K562 (cell line): ENCODE measurements at regions not wholly inside any gene's neighbourhood (a gene's known extent, or its start where the extent isn't known, plus 50 kb on each side); places are given as distances from the start of the nearest gene placed in this dataset.

Source experiments
- ATAC-seq: fragments of 200-7000 bp; cut with Tn5 transposase; 3 replicates; pipeline ENCODE4 v1.9.1; 2020; ENCODE audit warnings: moderate library complexity
- BruUV-seq: library from RNA; stranded (reverse); fragments of 400-500 nt; replicated peaks from 2 replicates; lab custom pipeline; 2021; lab: Mats Ljungman, UMichigan
- CTCF ChIA-PET: fragments of 300-600 bp; formaldehyde crosslinking; extraction: SDS; loops from one replicate; lab custom pipeline; 2021; ENCODE audit warnings: low intra/inter-chr PET ratio; lab: Yijun Ruan, JAX
- POLR2A ChIA-PET: fragments of 300-600, 350-650 bp; sonication (Branson Sonifier 250); formaldehyde crosslinking; extraction: SDS; loops from one replicate; lab custom pipeline; 2021; ENCODE audit warnings: antibody characterized with exemption, inconsistent platforms; lab: Yijun Ruan, JAX
- DNase-seq, 4 experiments: peaks; one replicate each; pipeline versions ENCODE4 v3.0.0 to v3.0.0-alpha.2; 2011 to 2018; ENCODE audit warnings: low spot score in 3 of 4, mixed read lengths in 3 of 4; ENCODE audit errors: extremely low read depth in 1 of 4
- FAIRE-seq: peaks from 2 replicates; lab custom pipeline; 2011; peaks lifted over from hg19 to GRCh38; lab: Jason Lieb, UNC
- H2AFZ ChIP-seq: 2 replicates; pipeline ENCODE4 v1.6.0; 2011; ENCODE audit warnings: low read depth, low read length, control low read depth, inconsistent platforms
- H3K27ac ChIP-seq: fragments of 200-600 bp; 3 replicates; pipeline ENCODE4 v1.8.0; 2011; ENCODE audit warnings: low read depth, mild to moderate bottlenecking, control low read depth, inconsistent platforms, low read length, moderate library complexity, mixed read lengths; ENCODE audit errors: extremely low read depth
- H3K27me3 ChIP-seq, 2 experiments: fragments of 300-600 bp in 1 of 2; 2 replicates in 1 of 2; 3 replicates in 1 of 2; pipeline versions ENCODE4 v1.6.0 to v1.8.0; 2011; ENCODE audit warnings: inconsistent platforms in 2 of 2, low read length in 2 of 2, mild to moderate bottlenecking in 1 of 2, mixed read lengths in 1 of 2, moderate library complexity in 1 of 2; ENCODE audit not compliant: control insufficient read depth in 2 of 2, insufficient read depth in 2 of 2
- H3K36me3 ChIP-seq: fragments of 300-600 bp; 3 replicates; pipeline ENCODE4 v1.8.0; 2011; ENCODE audit warnings: mild to moderate bottlenecking, low read length, inconsistent platforms; ENCODE audit not compliant: control insufficient read depth, insufficient read depth
- H3K4me1 ChIP-seq, 2 experiments: fragments of 200-600 bp in 1 of 2; replicated peaks in 1 of 2; 2 replicates in 1 of 2; 3 replicates in 1 of 2; pipeline versions ENCODE4 v1.5.1 to v1.8.0; 2011; ENCODE audit warnings: inconsistent platforms in 2 of 2, low read length in 2 of 2, mild to moderate bottlenecking in 1 of 2, mixed read lengths in 1 of 2, moderate library complexity in 1 of 2; ENCODE audit not compliant: control insufficient read depth in 2 of 2, insufficient read depth in 2 of 2
- H3K4me2 ChIP-seq: 2 replicates; pipeline ENCODE4 v1.6.1; 2011; ENCODE audit warnings: low read length, control low read depth, inconsistent platforms, mixed read lengths; ENCODE audit not compliant: insufficient read depth
- H3K4me3 ChIP-seq: fragments of 200-600 bp; sonication (generic), shearing (Covaris generic); 2 replicates; pipeline ENCODE4 v1.5.1; 2016; ENCODE audit warnings: control low read depth, inconsistent platforms
- H3K79me2 ChIP-seq: fragments of 200-600 bp; 3 replicates; pipeline ENCODE4 v1.8.0; 2011; ENCODE audit warnings: low read length, inconsistent platforms; ENCODE audit not compliant: control insufficient read depth, insufficient read depth
- H3K9ac ChIP-seq, 2 experiments: 2 replicates each; pipeline versions ENCODE4 v1.6.0 to v1.6.1; 2011; ENCODE audit warnings: low read depth in 2 of 2, low read length in 2 of 2, control low read depth in 1 of 2, inconsistent platforms in 1 of 2, mild to moderate bottlenecking in 1 of 2, mixed read lengths in 1 of 2; ENCODE audit not compliant: insufficient read depth in 1 of 2
- H3K9me1 ChIP-seq: one replicate; pipeline ENCODE4 v1.6.0; 2011; ENCODE audit warnings: inconsistent platforms, mild to moderate bottlenecking, low read length, moderate library complexity; ENCODE audit not compliant: control insufficient read depth, insufficient read depth
- H3K9me3 ChIP-seq: replicated peaks from 2 replicates; pipeline ENCODE4 v1.5.1; 2011; ENCODE audit warnings: low read depth, low read length, inconsistent platforms; ENCODE audit not compliant: control insufficient read depth, insufficient read depth
- H4K20me1 ChIP-seq: replicated peaks from 2 replicates; pipeline ENCODE4 v1.6.1; 2011; ENCODE audit warnings: low read length, inconsistent platforms, mixed read lengths; ENCODE audit not compliant: control insufficient read depth, insufficient read depth
- ZNF165 ChIP-seq: fragments of 250-450 bp; sonication (Bioruptor Pico); IDR thresholded peaks from 2 replicates; pipeline ENCODE4 v1.4.0; 2020; ENCODE audit warnings: borderline replicate concordance
- WGBS: fragments of 100-300 bp; shearing (Covaris generic); methylation state at CpG from one replicate; pipeline ENCODE4 v1.1.6; 2016; ENCODE audit warnings: low coverage, mixed read lengths; ENCODE audit not compliant: insufficient coverage; ENCODE audit errors: missing lambda C conversion rate; 5-methylcytosine and 5-hydroxymethylcytosine counted together
- in situ Hi-C: fragments of 300-500 bp; cut with MboI; formaldehyde crosslinking; loops from 4 replicates; pipeline ENCODE4 v1.15.0; 2018; ENCODE audit warnings: inconsistent platforms, mixed read lengths
- intact Hi-C: fragments of 100-400 bp; cut with micrococcal nuclease; formaldehyde crosslinking; loops from 2 replicates; pipeline ENCODE4 v1.14.2; 2022
- TF ChIP-seq, protein P1 (sequence below): fragments of 450-650 bp; IDR thresholded peaks from 2 replicates; pipeline ENCODE4 v1.6.1; 2016; ENCODE audit warnings: low read depth

DNA sequence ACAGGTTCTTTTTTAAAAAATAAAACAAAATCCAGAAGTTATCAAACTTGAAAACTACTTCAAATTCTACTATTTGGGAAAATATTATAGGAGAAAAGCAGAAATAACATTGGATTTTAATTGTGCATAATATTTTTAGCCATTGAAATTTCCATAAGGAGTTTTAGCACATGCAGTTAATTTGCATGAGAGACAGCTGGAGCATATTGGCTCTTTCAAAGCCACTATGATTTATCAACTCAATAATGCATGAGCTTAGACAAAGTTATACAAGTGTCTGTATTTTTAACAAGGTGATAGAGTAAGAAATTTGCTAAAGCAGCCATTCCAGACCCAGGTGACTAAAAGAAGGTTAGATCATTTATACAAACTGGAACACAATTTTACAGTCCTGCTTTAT is 189.0 kb upstream of the TFAP2D start (continued):
- TF ChIP-seq, protein P1, sequence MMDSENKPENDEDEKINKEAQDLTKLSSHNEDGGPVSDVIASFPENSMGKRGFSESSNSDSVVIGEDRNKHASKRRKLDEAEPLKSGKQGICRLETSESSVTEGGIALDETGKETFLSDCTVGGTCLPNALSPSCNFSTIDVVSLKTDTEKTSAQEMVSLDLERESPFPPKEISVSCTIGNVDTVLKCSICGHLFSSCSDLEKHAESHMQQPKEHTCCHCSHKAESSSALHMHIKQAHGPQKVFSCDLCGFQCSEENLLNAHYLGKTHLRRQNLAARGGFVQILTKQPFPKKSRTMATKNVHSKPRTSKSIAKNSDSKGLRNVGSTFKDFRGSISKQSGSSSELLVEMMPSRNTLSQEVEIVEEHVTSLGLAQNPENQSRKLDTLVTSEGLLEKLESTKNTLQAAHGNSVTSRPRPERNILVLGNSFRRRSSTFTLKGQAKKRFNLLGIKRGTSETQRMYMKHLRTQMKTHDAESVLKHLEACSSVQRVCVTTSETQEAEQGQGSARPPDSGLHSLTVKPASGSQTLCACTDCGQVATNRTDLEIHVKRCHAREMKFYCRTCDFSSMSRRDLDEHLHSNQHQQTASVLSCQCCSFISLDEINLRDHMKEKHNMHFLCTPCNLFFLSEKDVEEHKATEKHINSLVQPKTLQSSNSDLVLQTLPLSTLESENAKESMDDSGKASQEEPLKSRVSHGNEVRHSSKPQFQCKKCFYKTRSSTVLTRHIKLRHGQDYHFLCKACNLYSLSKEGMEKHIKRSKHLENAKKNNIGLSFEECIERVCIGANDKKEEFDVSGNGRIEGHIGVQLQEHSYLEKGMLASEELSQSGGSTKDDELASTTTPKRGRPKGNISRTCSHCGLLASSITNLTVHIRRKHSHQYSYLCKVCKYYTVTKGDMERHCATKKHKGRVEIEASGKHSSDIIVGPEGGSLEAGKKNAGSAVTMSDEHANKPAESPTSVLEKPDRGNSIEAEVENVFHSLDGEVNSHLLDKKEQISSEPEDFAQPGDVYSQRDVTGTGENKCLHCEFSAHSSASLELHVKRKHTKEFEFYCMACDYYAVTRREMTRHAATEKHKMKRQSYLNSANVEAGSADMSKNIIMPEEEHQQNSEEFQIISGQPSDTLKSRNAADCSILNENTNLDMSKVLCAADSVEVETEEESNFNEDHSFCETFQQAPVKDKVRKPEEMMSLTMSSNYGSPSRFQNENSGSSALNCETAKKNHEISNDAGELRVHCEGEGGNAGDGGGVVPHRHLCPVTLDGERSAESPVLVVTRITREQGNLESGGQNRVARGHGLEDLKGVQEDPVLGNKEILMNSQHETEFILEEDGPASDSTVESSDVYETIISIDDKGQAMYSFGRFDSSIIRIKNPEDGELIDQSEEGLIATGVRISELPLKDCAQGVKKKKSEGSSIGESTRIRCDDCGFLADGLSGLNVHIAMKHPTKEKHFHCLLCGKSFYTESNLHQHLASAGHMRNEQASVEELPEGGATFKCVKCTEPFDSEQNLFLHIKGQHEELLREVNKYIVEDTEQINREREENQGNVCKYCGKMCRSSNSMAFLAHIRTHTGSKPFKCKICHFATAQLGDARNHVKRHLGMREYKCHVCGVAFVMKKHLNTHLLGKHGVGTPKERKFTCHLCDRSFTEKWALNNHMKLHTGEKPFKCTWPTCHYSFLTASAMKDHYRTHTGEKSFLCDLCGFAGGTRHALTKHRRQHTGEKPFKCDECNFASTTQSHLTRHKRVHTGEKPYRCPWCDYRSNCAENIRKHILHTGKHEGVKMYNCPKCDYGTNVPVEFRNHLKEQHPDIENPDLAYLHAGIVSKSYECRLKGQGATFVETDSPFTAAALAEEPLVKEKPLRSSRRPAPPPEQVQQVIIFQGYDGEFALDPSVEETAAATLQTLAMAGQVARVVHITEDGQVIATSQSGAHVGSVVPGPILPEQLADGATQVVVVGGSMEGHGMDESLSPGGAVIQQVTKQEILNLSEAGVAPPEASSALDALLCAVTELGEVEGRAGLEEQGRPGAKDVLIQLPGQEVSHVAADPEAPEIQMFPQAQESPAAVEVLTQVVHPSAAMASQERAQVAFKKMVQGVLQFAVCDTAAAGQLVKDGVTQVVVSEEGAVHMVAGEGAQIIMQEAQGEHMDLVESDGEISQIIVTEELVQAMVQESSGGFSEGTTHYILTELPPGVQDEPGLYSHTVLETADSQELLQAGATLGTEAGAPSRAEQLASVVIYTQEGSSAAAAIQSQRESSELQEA, result no peak

DNA sequence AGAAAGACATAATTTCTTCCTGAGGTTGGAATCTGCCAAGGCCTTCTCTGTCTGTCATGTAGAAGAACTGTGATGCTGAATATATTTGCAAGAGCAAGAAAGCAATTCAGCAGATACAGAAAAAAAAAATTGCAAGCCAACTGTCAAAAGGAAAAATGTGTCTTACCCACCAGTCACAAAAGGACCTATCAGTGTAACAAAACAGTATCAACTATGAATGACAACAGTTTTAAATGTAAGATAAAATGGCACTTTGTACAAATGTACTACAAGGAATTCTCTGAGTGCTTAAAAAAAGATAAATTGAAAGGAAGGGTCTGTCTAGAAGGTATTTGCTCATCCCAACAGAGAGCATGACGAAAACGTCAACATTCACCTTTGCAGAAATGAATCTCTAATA is 185.3 kb upstream of the TFAP2D start:
- no peak for ATAC-seq
- DNase-seq, result no peak
- ChIA-PET CTCF (no interaction called here), POLR2A (no interaction called here)
- no peaks in the 10 kb centered on the region for H3K9me3 ChIP-seq
- no peak overlapping the region for H3K27ac ChIP-seq
- WGBS, result 5% methylated on average over 2 of the region's 2 CpGs
- in situ Hi-C loops, result no loop called here
- no peak overlapping the region for H2AFZ ChIP-seq
- no peaks in the 10 kb centered on the region for H3K27me3 ChIP-seq
- no TSS peak for BruUV-seq
- intact Hi-C loops, result no loop called here
- no peak overlapping the region for H3K4me3 ChIP-seq
- no peak for FAIRE-seq
- H3K4me2 ChIP-seq, result no peak overlapping the region
- H4K20me1 ChIP-seq, result no peaks in the 10 kb centered on the region
- TF ChIP-seq ZNF165 (CRISPR knock-in tag), result no peak
- H3K9me1 ChIP-seq, result no peaks in the 10 kb centered on the region
- no peaks in the 10 kb centered on the region for H3K4me1 ChIP-seq
- H3K36me3 ChIP-seq, result no peaks in the 10 kb centered on the region
- no peak overlapping the region for H3K9ac ChIP-seq
- no peaks in the 10 kb centered on the region for H3K79me2 ChIP-seq
